ENCODE measurements at regions not wholly inside any gene's neighbourhood (a gene's known extent, or its start where the extent isn't known, plus 50 kb on each side); places are given as distances from the start of the nearest gene placed in this dataset.

- Mint-ChIP-seq H3K36me3 (ENCODE audit: unreplicated experiment) (no peaks in the 10 kb centered on the region), H3K4me1 (ENCODE audit: unreplicated experiment) (no peaks in the 10 kb centered on the region), H3K27me3 (ENCODE audit: unreplicated experiment) (no peaks in the 10 kb centered on the region), H3K27ac (ENCODE audit: unreplicated experiment) (no peak overlapping the region), H3K9me3 (ENCODE audit: unreplicated experiment) (no peaks in the 10 kb centered on the region), H3K4me3 (ENCODE audit: unreplicated experiment) (no peak overlapping the region)
- DNase-seq (ENCODE audit: extremely low spot score, unreplicated experiment): no peak
- TF ChIP-seq, protein P1, sequence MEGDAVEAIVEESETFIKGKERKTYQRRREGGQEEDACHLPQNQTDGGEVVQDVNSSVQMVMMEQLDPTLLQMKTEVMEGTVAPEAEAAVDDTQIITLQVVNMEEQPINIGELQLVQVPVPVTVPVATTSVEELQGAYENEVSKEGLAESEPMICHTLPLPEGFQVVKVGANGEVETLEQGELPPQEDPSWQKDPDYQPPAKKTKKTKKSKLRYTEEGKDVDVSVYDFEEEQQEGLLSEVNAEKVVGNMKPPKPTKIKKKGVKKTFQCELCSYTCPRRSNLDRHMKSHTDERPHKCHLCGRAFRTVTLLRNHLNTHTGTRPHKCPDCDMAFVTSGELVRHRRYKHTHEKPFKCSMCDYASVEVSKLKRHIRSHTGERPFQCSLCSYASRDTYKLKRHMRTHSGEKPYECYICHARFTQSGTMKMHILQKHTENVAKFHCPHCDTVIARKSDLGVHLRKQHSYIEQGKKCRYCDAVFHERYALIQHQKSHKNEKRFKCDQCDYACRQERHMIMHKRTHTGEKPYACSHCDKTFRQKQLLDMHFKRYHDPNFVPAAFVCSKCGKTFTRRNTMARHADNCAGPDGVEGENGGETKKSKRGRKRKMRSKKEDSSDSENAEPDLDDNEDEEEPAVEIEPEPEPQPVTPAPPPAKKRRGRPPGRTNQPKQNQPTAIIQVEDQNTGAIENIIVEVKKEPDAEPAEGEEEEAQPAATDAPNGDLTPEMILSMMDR (IDR thresholded peaks at IDR 0.05): no peak
Measured at GRCh38 chr6:54706844-54707605, 139.5 kb upstream of the FAM83B start.

GRCh38 chr6:54710456-54710855, 136.1 kb upstream of the FAM83B start:
- no peak overlapping the region for H3K4me3 Mint-ChIP-seq (ENCODE audit: unreplicated experiment)
- no peaks in the 10 kb centered on the region for H3K9me3 Mint-ChIP-seq (ENCODE audit: unreplicated experiment)
- DNase-seq (ENCODE audit: extremely low spot score, unreplicated experiment): no peak
- no peak overlapping the region for H3K27ac Mint-ChIP-seq (ENCODE audit: unreplicated experiment)
- no peaks in the 10 kb centered on the region for H3K4me1 Mint-ChIP-seq (ENCODE audit: unreplicated experiment)
- TF ChIP-seq, protein P1 (IDR thresholded peaks at IDR 0.05): no peak
- H3K27me3 Mint-ChIP-seq (ENCODE audit: unreplicated experiment): no peaks in the 10 kb centered on the region
- H3K36me3 Mint-ChIP-seq (ENCODE audit: unreplicated experiment): no peaks in the 10 kb centered on the region

- no peak for DNase-seq (ENCODE audit: extremely low spot score, unreplicated experiment)
Measured at GRCh38 chr6:54716010-54716409, 130.6 kb upstream of the FAM83B start.

GRCh38 chr6:54716877-54717276, 129.7 kb upstream of the FAM83B start:
- H3K27ac Mint-ChIP-seq (ENCODE audit: unreplicated experiment): no peak overlapping the region
- no peaks in the 10 kb centered on the region for H3K36me3 Mint-ChIP-seq (ENCODE audit: unreplicated experiment)
- peaks cover 13% of the 10 kb centered on the region for H3K4me1 Mint-ChIP-seq (ENCODE audit: unreplicated experiment)
- no peak overlapping the region for H3K4me3 Mint-ChIP-seq (ENCODE audit: unreplicated experiment)
- DNase-seq (ENCODE audit: extremely low spot score, unreplicated experiment): no peak
- TF ChIP-seq, protein P1 (IDR thresholded peaks at IDR 0.05): no peak
- no peaks in the 10 kb centered on the region for H3K27me3 Mint-ChIP-seq (ENCODE audit: unreplicated experiment)
- H3K9me3 Mint-ChIP-seq (ENCODE audit: unreplicated experiment): no peaks in the 10 kb centered on the region

More at GRCh38 chr6:54716010-54716409, 130.6 kb upstream of the FAM83B start:
- H3K27ac Mint-ChIP-seq (ENCODE audit: unreplicated experiment): no peak overlapping the region
- no peak overlapping the region for H3K4me3 Mint-ChIP-seq (ENCODE audit: unreplicated experiment)
- TF ChIP-seq, protein P1 (IDR thresholded peaks at IDR 0.05): no peak
- peaks cover 13% of the 10 kb centered on the region for H3K4me1 Mint-ChIP-seq (ENCODE audit: unreplicated experiment)
- no peaks in the 10 kb centered on the region for H3K9me3 Mint-ChIP-seq (ENCODE audit: unreplicated experiment)
- H3K36me3 Mint-ChIP-seq (ENCODE audit: unreplicated experiment): no peaks in the 10 kb centered on the region
- no peaks in the 10 kb centered on the region for H3K27me3 Mint-ChIP-seq (ENCODE audit: unreplicated experiment)

- TF ChIP-seq, protein P1 (IDR thresholded peaks at IDR 0.05): peak; percentile 90
- DNase-seq (ENCODE audit: extremely low spot score, unreplicated experiment): no peak
- Mint-ChIP-seq H3K27me3 (ENCODE audit: unreplicated experiment) (no peaks in the 10 kb centered on the region), H3K27ac (ENCODE audit: unreplicated experiment) (no peak overlapping the region), H3K36me3 (ENCODE audit: unreplicated experiment) (no peaks in the 10 kb centered on the region), H3K4me1 (ENCODE audit: unreplicated experiment) (peaks cover 13% of the 10 kb centered on the region), H3K9me3 (ENCODE audit: unreplicated experiment) (no peaks in the 10 kb centered on the region), H3K4me3 (ENCODE audit: unreplicated experiment) (no peak overlapping the region)
Measured at GRCh38 chr6:54717849-54718455, 128.6 kb upstream of the FAM83B start.
